IMR-90 (cell line): ENCODE measurements at regions not wholly inside any gene's neighbourhood (a gene's known extent, or its start where the extent isn't known, plus 50 kb on each side); places are given as distances from the start of the nearest gene placed in this dataset.

Source experiments
- ATAC-seq: fragments of 200-7000 bp; cut with Tn5 transposase; 2 replicates; pipeline ENCODE4 v1.9.1; 2020; ENCODE audit warnings: low read depth, mild to moderate bottlenecking, moderate library complexity
- BruUV-seq: library from RNA; stranded (reverse); fragments of 400-500 nt; replicated peaks from 2 replicates; lab custom pipeline; 2021; lab: Mats Ljungman, UMichigan
- CTCF ChIA-PET: fragments of 300-600 bp; formaldehyde crosslinking; extraction: SDS; loops from one replicate; lab custom pipeline; 2021; ENCODE audit warnings: antibody characterized with exemption; lab: Yijun Ruan, JAX
- POLR2A ChIA-PET: fragments of 300-600 bp; sonication (Branson Sonifier 250); formaldehyde crosslinking; loops from one replicate; lab custom pipeline; 2022; ENCODE audit warnings: antibody characterized with exemption; ENCODE audit not compliant: unreplicated experiment; lab: Charles Lee
- DNase-seq: peaks from one replicate; pipeline ENCODE4 v3.0.0; 2013
- H2AFZ ChIP-seq: replicated peaks from 2 replicates; pipeline ENCODE3; 2013; ENCODE audit warnings: low read length, mild to moderate bottlenecking; ENCODE audit not compliant: poor library complexity
- H2AK5ac ChIP-seq: 2 replicates; pipeline ENCODE4 v1.6.1; 2013; ENCODE audit warnings: low read depth, low read length, inconsistent platforms
- H2AK9ac ChIP-seq: replicated peaks from 2 replicates; pipeline ENCODE3; 2013; ENCODE audit warnings: mild to moderate bottlenecking, low read depth, low read length, moderate library complexity; ENCODE audit not compliant: poor library complexity
- H2BK120ac ChIP-seq: 2 replicates; pipeline ENCODE4 v1.6.1; 2013; ENCODE audit warnings: low read depth, low read length, inconsistent platforms
- H2BK15ac ChIP-seq: 3 replicates; pipeline ENCODE4 v1.6.1; 2013; ENCODE audit warnings: low read depth, low read length, inconsistent platforms
- H2BK20ac ChIP-seq: 2 replicates; pipeline ENCODE4 v1.6.1; 2013; ENCODE audit warnings: low read depth, mild to moderate bottlenecking, inconsistent platforms, low read length, moderate library complexity
- H2BK5ac ChIP-seq: 2 replicates; pipeline ENCODE4 v1.6.1; 2013; ENCODE audit warnings: mild to moderate bottlenecking, low read depth, low read length, inconsistent platforms; ENCODE audit not compliant: poor library complexity, severe bottlenecking
- H3K14ac ChIP-seq: replicated peaks from 2 replicates; pipeline ENCODE4 v1.6.1; 2013; ENCODE audit warnings: low read depth, low read length, inconsistent platforms
- H3K18ac ChIP-seq: 2 replicates; pipeline ENCODE4 v1.6.1; 2013; ENCODE audit warnings: low read depth, low read length, control low read depth
- H3K23ac ChIP-seq: 2 replicates; pipeline ENCODE4 v1.6.1; 2013; ENCODE audit warnings: low read depth, low read length, inconsistent platforms
- H3K27ac ChIP-seq: 2 replicates; pipeline ENCODE4 v1.5.1; 2013; ENCODE audit warnings: mild to moderate bottlenecking, control low read depth, low read length; ENCODE audit not compliant: insufficient read depth
- H3K27me3 ChIP-seq: 2 replicates; pipeline ENCODE4 v1.6.1; 2013; ENCODE audit warnings: low read length; ENCODE audit not compliant: control insufficient read depth, insufficient read depth
- H3K36me3 ChIP-seq: 2 replicates; pipeline ENCODE4 v1.6.1; 2013; ENCODE audit warnings: low read length, mixed read lengths; ENCODE audit not compliant: control insufficient read depth, insufficient read depth
- H3K4ac ChIP-seq: 2 replicates; pipeline ENCODE4 v1.6.1; 2013; ENCODE audit warnings: low read depth, low read length, inconsistent platforms
- H3K4me1 ChIP-seq: 2 replicates; pipeline ENCODE4 v1.6.1; 2013; ENCODE audit warnings: low read length, mixed read lengths; ENCODE audit not compliant: control insufficient read depth, insufficient read depth
- H3K4me2 ChIP-seq: 2 replicates; pipeline ENCODE4 v1.6.1; 2013; ENCODE audit warnings: low read depth, mild to moderate bottlenecking, control low read depth, low read length, moderate library complexity
- H3K4me3 ChIP-seq: 2 replicates; pipeline ENCODE4 v1.5.1; 2013; ENCODE audit warnings: low read depth, mild to moderate bottlenecking, control low read depth, low read length, moderate library complexity; ENCODE audit not compliant: insufficient read depth
- H3K56ac ChIP-seq: 2 replicates; pipeline ENCODE4 v1.6.1; 2013; ENCODE audit warnings: low read length, inconsistent platforms; ENCODE audit not compliant: insufficient read depth; ENCODE audit errors: extremely low read depth
- H3K79me1 ChIP-seq, 2 experiments: 2 replicates each; pipeline ENCODE4 v1.6.1; 2013; ENCODE audit warnings: low read length in 2 of 2, inconsistent platforms in 1 of 2, low read depth in 1 of 2
- H3K9ac ChIP-seq: 2 replicates; pipeline ENCODE4 v1.6.1; 2013; ENCODE audit warnings: low read depth, low read length, control low read depth
- H3K9me1 ChIP-seq: 2 replicates; pipeline ENCODE4 v1.6.1; 2013; ENCODE audit warnings: low read length, inconsistent platforms; ENCODE audit not compliant: insufficient read depth
- H3K9me3 ChIP-seq: 2 replicates; pipeline ENCODE4 v1.6.1; 2013; ENCODE audit warnings: low read length; ENCODE audit not compliant: control insufficient read depth, insufficient read depth
- H4K20me1 ChIP-seq: 2 replicates; pipeline ENCODE4 v1.6.1; 2013; ENCODE audit warnings: low read length, inconsistent platforms; ENCODE audit not compliant: insufficient read depth
- H4K5ac ChIP-seq: 2 replicates; pipeline ENCODE4 v1.6.1; 2013; ENCODE audit warnings: mild to moderate bottlenecking, low read depth, low read length, control low read depth
- H4K8ac ChIP-seq, 2 experiments: 2 replicates each; pipeline ENCODE4 v1.6.1; 2013; ENCODE audit warnings: low read depth in 2 of 2, low read length in 2 of 2, control low read depth in 1 of 2, inconsistent platforms in 1 of 2
- H4K91ac ChIP-seq: 2 replicates; pipeline ENCODE4 v1.6.1; 2013; ENCODE audit warnings: low read depth, low read length, inconsistent platforms; ENCODE audit not compliant: insufficient read depth
- MAZ ChIP-seq: IDR thresholded peaks from 2 replicates; pipeline ENCODE4 v1.6.1; 2012; ENCODE audit warnings: low read depth, mild to moderate bottlenecking, low read length, improper control_type of control experiment, moderate library complexity, borderline replicate concordance
- POLR2A ChIP-seq: IDR thresholded peaks from 2 replicates; pipeline ENCODE4 v1.6.1; 2012; ENCODE audit warnings: mild to moderate bottlenecking, low read depth, low read length
- RAD21 ChIP-seq: IDR thresholded peaks from 2 replicates; pipeline ENCODE4 v1.6.1; 2012; ENCODE audit warnings: low read length, improper control_type of control experiment
- SMC3 ChIP-seq: fragments of 150-350 bp; IDR thresholded peaks from 2 replicates; pipeline ENCODE4 v1.6.1; 2016; ENCODE audit warnings: low read depth, mild to moderate bottlenecking, antibody characterized with exemption, low read length, moderate library complexity
- WGBS, 2 experiments: methylation state at CpG; one replicate each; pipeline versions ENCODE4 v1.1.5 to v1.1.7; 2013; ENCODE audit warnings: missing lambda C conversion rate in 2 of 2; ENCODE audit not compliant: insufficient read length in 1 of 2; ENCODE audit errors: extremely low coverage in 2 of 2; 5-methylcytosine and 5-hydroxymethylcytosine counted together
- dilution Hi-C: fragments of 300-500 bp; cut with HindIII; formaldehyde crosslinking; loops from one replicate; pipeline ENCODE4 v1.14.3; 2018; ENCODE audit warnings: low sequenced_read_pairs; ENCODE audit not compliant: unreplicated experiment
- in situ Hi-C: fragments of 300-500 bp; cut with MboI; formaldehyde crosslinking; loops from 3 replicates; pipeline ENCODE4 v1.14.3; 2019; ENCODE audit warnings: low sequenced_read_pairs, inconsistent platforms, mixed read lengths
- intact Hi-C: fragments of 100-400 bp; cut with micrococcal nuclease; formaldehyde crosslinking; loops from 2 replicates; pipeline ENCODE4 v1.10.0; 2022
- TF ChIP-seq, protein P1 (sequence below): fragments of 150-350 bp; IDR thresholded peaks from 2 replicates; pipeline ENCODE4 v1.6.1; 2016; ENCODE audit warnings: low read depth, mild to moderate bottlenecking, low read length, moderate library complexity, borderline replicate concordance
- TF ChIP-seq, protein P2 (sequence below): conservative IDR thresholded peaks from 2 replicates; pipeline ENCODE4 v1.5.1; 2012; ENCODE audit warnings: mild to moderate bottlenecking, low read depth, low read length, improper control_type of control experiment

DNA sequence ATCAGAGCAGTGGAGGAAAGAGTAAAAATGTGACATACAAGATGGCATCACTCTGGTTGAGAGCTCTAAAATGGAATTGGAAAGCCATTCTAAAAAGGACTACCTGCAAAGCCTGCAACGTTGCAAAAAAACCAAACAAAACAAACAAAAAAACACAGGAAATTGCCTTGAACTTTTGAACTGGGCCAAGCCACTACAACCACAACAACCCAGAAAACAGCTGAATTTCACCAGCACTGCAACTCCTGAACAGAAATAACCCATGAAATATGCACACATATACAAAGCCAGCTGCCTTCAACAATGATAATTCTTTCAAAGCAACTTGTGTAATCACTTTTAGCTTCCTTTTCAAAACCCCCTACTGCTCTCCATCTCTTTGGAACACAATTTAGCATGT, 326.6 kb upstream of the LRRC4C start:
- Histone ChIP-seq H2BK120ac (no peak overlapping the region), H3K4me1 (no peaks in the 10 kb centered on the region), H4K91ac (no peak overlapping the region), H2AFZ (no peak overlapping the region), H4K5ac (no peak overlapping the region), H3K4ac (no peak overlapping the region), H2AK9ac (no peak overlapping the region), H3K4me2 (no peak overlapping the region), H3K14ac (no peak overlapping the region), H3K9me3 (peaks cover 10% of the 10 kb centered on the region; the same call in 1 of the 2 replicates), H4K8ac (no peak overlapping the region), H3K9ac (no peak overlapping the region), H3K23ac (no peak overlapping the region), H3K27ac (no peak overlapping the region), H3K18ac (no peak overlapping the region), H4K20me1 (no peaks in the 10 kb centered on the region), H2BK5ac (no peak overlapping the region), H2BK20ac (no peak overlapping the region), H2BK15ac (no peak overlapping the region), H3K79me1 (no peaks in the 10 kb centered on the region), H2AK5ac (no peak overlapping the region), H3K4me3 (no peak overlapping the region), H3K36me3 (no peaks in the 10 kb centered on the region), H3K27me3 (no peaks in the 10 kb centered on the region), H3K56ac (no peak overlapping the region), H3K9me1 (no peaks in the 10 kb centered on the region)
- TF ChIP-seq, protein P1, sequence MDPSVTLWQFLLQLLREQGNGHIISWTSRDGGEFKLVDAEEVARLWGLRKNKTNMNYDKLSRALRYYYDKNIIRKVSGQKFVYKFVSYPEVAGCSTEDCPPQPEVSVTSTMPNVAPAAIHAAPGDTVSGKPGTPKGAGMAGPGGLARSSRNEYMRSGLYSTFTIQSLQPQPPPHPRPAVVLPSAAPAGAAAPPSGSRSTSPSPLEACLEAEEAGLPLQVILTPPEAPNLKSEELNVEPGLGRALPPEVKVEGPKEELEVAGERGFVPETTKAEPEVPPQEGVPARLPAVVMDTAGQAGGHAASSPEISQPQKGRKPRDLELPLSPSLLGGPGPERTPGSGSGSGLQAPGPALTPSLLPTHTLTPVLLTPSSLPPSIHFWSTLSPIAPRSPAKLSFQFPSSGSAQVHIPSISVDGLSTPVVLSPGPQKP = no peak
- TF ChIP-seq POLR2A (no peak), RAD21 (no peak), SMC3 (no peak), MAZ (no peak)
- TF ChIP-seq, protein P2, sequence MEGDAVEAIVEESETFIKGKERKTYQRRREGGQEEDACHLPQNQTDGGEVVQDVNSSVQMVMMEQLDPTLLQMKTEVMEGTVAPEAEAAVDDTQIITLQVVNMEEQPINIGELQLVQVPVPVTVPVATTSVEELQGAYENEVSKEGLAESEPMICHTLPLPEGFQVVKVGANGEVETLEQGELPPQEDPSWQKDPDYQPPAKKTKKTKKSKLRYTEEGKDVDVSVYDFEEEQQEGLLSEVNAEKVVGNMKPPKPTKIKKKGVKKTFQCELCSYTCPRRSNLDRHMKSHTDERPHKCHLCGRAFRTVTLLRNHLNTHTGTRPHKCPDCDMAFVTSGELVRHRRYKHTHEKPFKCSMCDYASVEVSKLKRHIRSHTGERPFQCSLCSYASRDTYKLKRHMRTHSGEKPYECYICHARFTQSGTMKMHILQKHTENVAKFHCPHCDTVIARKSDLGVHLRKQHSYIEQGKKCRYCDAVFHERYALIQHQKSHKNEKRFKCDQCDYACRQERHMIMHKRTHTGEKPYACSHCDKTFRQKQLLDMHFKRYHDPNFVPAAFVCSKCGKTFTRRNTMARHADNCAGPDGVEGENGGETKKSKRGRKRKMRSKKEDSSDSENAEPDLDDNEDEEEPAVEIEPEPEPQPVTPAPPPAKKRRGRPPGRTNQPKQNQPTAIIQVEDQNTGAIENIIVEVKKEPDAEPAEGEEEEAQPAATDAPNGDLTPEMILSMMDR = no peak
- BruUV-seq = no TSS peak
- dilution Hi-C loops = no loop called here
- ChIA-PET CTCF (no interaction called here), POLR2A (no interaction called here)
- no peak for ATAC-seq
- intact Hi-C loops = no loop called here
- in situ Hi-C loops = no loop called here
- WGBS, 2 experiments = 20% methylated on average over 1 of the region's 1 CpG; no CpG with 5 or more reads in 1 of the 2 experiments
- DNase-seq = no peak
